ENCODE measurements at regions not wholly inside any gene's neighbourhood (a gene's known extent, or its start where the extent isn't known, plus 50 kb on each side); places are given as distances from the start of the nearest gene placed in this dataset.
"Not testable (repeated sequence)": the region's sequence is repeated elsewhere in the genome, so short reads cannot be mapped to it uniquely, and the experiment has no call there.

GRCh38 chr7:136133551-136133950 lies 156.4 kb upstream of the MTPN start:
- DNase-seq, result no peak
- H3K27ac Mint-ChIP-seq, result no peak overlapping the region
- no peak for ATAC-seq (replicated peaks)
- no peak overlapping the region for H3K4me3 Mint-ChIP-seq
- H3K9me3 Mint-ChIP-seq, result no peaks in the 10 kb centered on the region
- peaks cover 0 to under 1% of the 10 kb centered on the region in 2 donors for H3K4me1 Mint-ChIP-seq (ENCODE audit: low read depth in 2 of 2)
- H3K36me3 Mint-ChIP-seq (ENCODE audit: insufficient read depth), result peaks cover 2% of the 10 kb centered on the region
- H3K27me3 Mint-ChIP-seq, result no peaks in the 10 kb centered on the region

- H3K4me1 Mint-ChIP-seq (ENCODE audit: low read depth in 2 of 2), result peaks cover 0 to 5% of the 10 kb centered on the region in 2 donors
- H3K4me3 Mint-ChIP-seq, result no peak overlapping the region
- H3K9me3 Mint-ChIP-seq, result no peaks in the 10 kb centered on the region
- H3K27me3 Mint-ChIP-seq, result no peaks in the 10 kb centered on the region
- DNase-seq, result no peak
- no peak overlapping the region for H3K27ac Mint-ChIP-seq
- peaks cover 2% of the 10 kb centered on the region for H3K36me3 Mint-ChIP-seq (ENCODE audit: insufficient read depth)
- ATAC-seq (replicated peaks), result no peak
Measured at GRCh38 chr7:136131304-136131630, 154.1 kb upstream of the MTPN start.

GRCh38 chr7:136130511-136131303 lies 153.5 kb upstream of the MTPN start:
- Mint-ChIP-seq H3K4me1 (ENCODE audit: low read depth in 2 of 2) (peaks cover 0 to 5% of the 10 kb centered on the region in 2 donors), H3K27ac (no peak overlapping the region), H3K4me3 (no peak overlapping the region), H3K36me3 (ENCODE audit: insufficient read depth) (peaks cover under 1% of the 10 kb centered on the region), H3K9me3 (no peaks in the 10 kb centered on the region), H3K27me3 (no peaks in the 10 kb centered on the region)
- ATAC-seq (replicated peaks) (no peak), DNase-seq (no peak)

GRCh38 chr7:136128050-136128449 lies 150.9 kb upstream of the MTPN start:
- peaks cover 4 to 9% of the 10 kb centered on the region in 2 donors for H3K4me1 Mint-ChIP-seq (ENCODE audit: low read depth in 2 of 2)
- no peak overlapping the region for H3K27ac Mint-ChIP-seq
- H3K36me3 Mint-ChIP-seq (ENCODE audit: insufficient read depth), result no peaks in the 10 kb centered on the region
- H3K27me3 Mint-ChIP-seq, result no peaks in the 10 kb centered on the region
- no peak overlapping the region for H3K4me3 Mint-ChIP-seq
- no peaks in the 10 kb centered on the region for H3K9me3 Mint-ChIP-seq
- DNase-seq (no peak), ATAC-seq (replicated peaks) (no peak)

- DNase-seq (no peak), ATAC-seq (replicated peaks) (no peak)
- no peaks in the 10 kb centered on the region for H3K27me3 Mint-ChIP-seq
- no peaks in the 10 kb centered on the region for H3K36me3 Mint-ChIP-seq (ENCODE audit: insufficient read depth)
- no peak overlapping the region for H3K27ac Mint-ChIP-seq
- peaks cover 7 to 13% of the 10 kb centered on the region in 2 donors for H3K4me1 Mint-ChIP-seq (ENCODE audit: low read depth in 2 of 2)
- peaks cover 0 to 7% of the 10 kb centered on the region in 2 donors for H3K9me3 Mint-ChIP-seq
- H3K4me3 Mint-ChIP-seq, result no peak overlapping the region
Measured at GRCh38 chr7:136123352-136123751, 146.2 kb upstream of the MTPN start.

- Mint-ChIP-seq H3K4me1 (ENCODE audit: low read depth in 2 of 2) (peaks cover 7 to 11% of the 10 kb centered on the region in 2 donors), H3K4me3 (no peak overlapping the region), H3K27ac (no peak overlapping the region), H3K9me3 (peaks cover 0 to 7% of the 10 kb centered on the region in 2 donors), H3K36me3 (ENCODE audit: insufficient read depth) (no peaks in the 10 kb centered on the region), H3K27me3 (no peaks in the 10 kb centered on the region)
- DNase-seq (no peak), ATAC-seq (replicated peaks) (no peak)
Measured at GRCh38 chr7:136122026-136122425, 144.9 kb upstream of the MTPN start.

- H3K9me3 Mint-ChIP-seq, result peaks cover 0 to 7% of the 10 kb centered on the region in 2 donors
- no peaks in the 10 kb centered on the region for H3K36me3 Mint-ChIP-seq (ENCODE audit: insufficient read depth)
- peaks cover 5 to 9% of the 10 kb centered on the region in 2 donors for H3K4me1 Mint-ChIP-seq (ENCODE audit: low read depth in 2 of 2)
- no peak for DNase-seq
- no peak overlapping the region for H3K4me3 Mint-ChIP-seq
- no peak for ATAC-seq (replicated peaks)
- H3K27me3 Mint-ChIP-seq, result no peaks in the 10 kb centered on the region
- no peak overlapping the region for H3K27ac Mint-ChIP-seq
Measured at GRCh38 chr7:136117539-136117938, 140.4 kb upstream of the MTPN start.

GRCh38 chr7:136116186-136116585 lies 139.0 kb upstream of the MTPN start:
- Mint-ChIP-seq H3K4me1 (ENCODE audit: low read depth in 2 of 2) (peaks cover 4 to 11% of the 10 kb centered on the region in 2 donors), H3K4me3 (no peak overlapping the region), H3K36me3 (ENCODE audit: insufficient read depth) (no peaks in the 10 kb centered on the region), H3K9me3 (peaks cover 0 to 7% of the 10 kb centered on the region in 2 donors), H3K27ac (no peak overlapping the region), H3K27me3 (no peaks in the 10 kb centered on the region)
- no peak for ATAC-seq (replicated peaks)
- DNase-seq, result no peak

GRCh38 chr7:136114966-136115762 lies 138.0 kb upstream of the MTPN start:
- H3K27me3 Mint-ChIP-seq, result no peaks in the 10 kb centered on the region
- ATAC-seq (replicated peaks), result peak; percentile 76
- H3K9me3 Mint-ChIP-seq, result peaks cover 0 to 3% of the 10 kb centered on the region in 2 donors
- peak; percentile 19 to 39 (median 26) for DNase-seq
- peaks cover 4 to 11% of the 10 kb centered on the region in 2 donors for H3K4me1 Mint-ChIP-seq (ENCODE audit: low read depth in 2 of 2)
- no peak overlapping the region for H3K27ac Mint-ChIP-seq
- H3K36me3 Mint-ChIP-seq (ENCODE audit: insufficient read depth), result no peaks in the 10 kb centered on the region
- H3K4me3 Mint-ChIP-seq, result no peak overlapping the region

- not testable (repeated sequence) for H3K4me3 Mint-ChIP-seq; DNase-seq; H3K27ac Mint-ChIP-seq; H3K9me3 Mint-ChIP-seq; ATAC-seq (replicated peaks); H3K36me3 Mint-ChIP-seq (ENCODE audit: insufficient read depth); H3K27me3 Mint-ChIP-seq
- peaks cover 4 to 11% of the 10 kb centered on the region in 2 donors for H3K4me1 Mint-ChIP-seq (ENCODE audit: low read depth in 2 of 2)
Measured at GRCh38 chr7:136114467-136114866, 137.3 kb upstream of the MTPN start.

- H3K4me3 Mint-ChIP-seq; H3K36me3 Mint-ChIP-seq (ENCODE audit: insufficient read depth); H3K9me3 Mint-ChIP-seq; H3K4me1 Mint-ChIP-seq (ENCODE audit: low read depth in 2 of 2); H3K27ac Mint-ChIP-seq; ATAC-seq (replicated peaks); H3K27me3 Mint-ChIP-seq; DNase-seq: not testable (repeated sequence)
Measured at GRCh38 chr7:136109037-136109436, 131.9 kb upstream of the MTPN start.

- H3K4me3 Mint-ChIP-seq, result no peak overlapping the region
- ATAC-seq (replicated peaks) (no peak), DNase-seq (no peak)
- no peaks in the 10 kb centered on the region for H3K27me3 Mint-ChIP-seq
- no peak overlapping the region for H3K27ac Mint-ChIP-seq
- H3K36me3 Mint-ChIP-seq (ENCODE audit: insufficient read depth), result no peaks in the 10 kb centered on the region
- peaks cover 2 to 14% of the 10 kb centered on the region in 2 donors for H3K4me1 Mint-ChIP-seq (ENCODE audit: low read depth in 2 of 2)
- H3K9me3 Mint-ChIP-seq, result no peaks in the 10 kb centered on the region
Measured at GRCh38 chr7:136105191-136105590, 128.0 kb upstream of the MTPN start.

- Mint-ChIP-seq H3K36me3 (ENCODE audit: insufficient read depth) (no peaks in the 10 kb centered on the region), H3K27ac (no peak overlapping the region), H3K4me1 (ENCODE audit: low read depth in 2 of 2) (peaks cover 8 to 14% of the 10 kb centered on the region in 2 donors), H3K4me3 (no peak overlapping the region), H3K27me3 (no peaks in the 10 kb centered on the region), H3K9me3 (no peaks in the 10 kb centered on the region)
- ATAC-seq (replicated peaks) (no peak), DNase-seq (no peak)
Measured at GRCh38 chr7:136104269-136104603, 127.1 kb upstream of the MTPN start.
